GM10248 (cell line): ENCODE measurements at regions not wholly inside any gene's neighbourhood (a gene's known extent, or its start where the extent isn't known, plus 50 kb on each side); places are given as distances from the start of the nearest gene placed in this dataset.

Source experiments
- CTCF ChIA-PET: fragments of 300-600 bp; sonication (Branson Sonifier 250); formaldehyde crosslinking; extraction: SDS; loops from one replicate; lab custom pipeline; 2021; ENCODE audit warnings: antibody characterized with exemption; lab: Yijun Ruan, JAX
- POLR2A ChIA-PET: fragments of 350-650 bp; sonication (Branson Sonifier 250); formaldehyde crosslinking; extraction: SDS; loops from one replicate; lab custom pipeline; 2020; ENCODE audit warnings: antibody characterized with exemption; lab: Yijun Ruan, JAX
- DNase-seq: peaks from one replicate; pipeline ENCODE4 v3.0.0; 2012; ENCODE audit errors: extremely low spot score
- CTCF ChIP-seq: IDR thresholded peaks from 2 replicates; pipeline ENCODE4 v1.5.1; 2012; ENCODE audit warnings: mild to moderate bottlenecking, low read depth; ENCODE audit errors: extremely low read depth, missing control alignments, control extremely low read depth

DNA sequence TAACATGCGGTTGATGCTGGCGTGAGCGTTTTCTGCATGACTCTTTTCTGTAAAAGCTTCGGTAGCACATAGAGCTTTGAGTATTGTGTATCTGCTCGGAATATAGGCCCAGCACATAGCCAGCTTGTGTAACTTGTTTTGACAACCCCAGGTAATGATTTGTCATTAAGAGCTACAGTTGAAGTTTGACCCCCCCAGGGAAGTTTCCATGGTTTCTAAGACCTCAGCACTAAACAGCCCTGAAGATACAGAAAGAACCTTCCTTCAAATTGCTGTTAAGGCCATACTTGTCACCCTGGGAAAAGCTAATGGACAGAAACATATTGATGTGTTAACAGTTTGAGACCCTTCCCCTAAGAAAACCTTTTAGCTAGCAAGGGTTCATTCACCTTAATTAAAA, 380.7 kb downstream of the PRDM2 start:
- ChIA-PET CTCF (interaction anchor here (1.0 kb wide), 1 partner anchor 14 kb away, joined by 3 read pairs; no protein-coding TSS in a partner anchor), POLR2A (no interaction called here)
- no peak for TF ChIP-seq CTCF
- DNase-seq, result no peak

- no peak for DNase-seq
- ChIA-PET POLR2A (no interaction called here), CTCF (no interaction called here)
- TF ChIP-seq CTCF, result no peak
Observed at GRCh38 chr1:14082331-14082730, 382.3 kb downstream of the PRDM2 start.

DNA sequence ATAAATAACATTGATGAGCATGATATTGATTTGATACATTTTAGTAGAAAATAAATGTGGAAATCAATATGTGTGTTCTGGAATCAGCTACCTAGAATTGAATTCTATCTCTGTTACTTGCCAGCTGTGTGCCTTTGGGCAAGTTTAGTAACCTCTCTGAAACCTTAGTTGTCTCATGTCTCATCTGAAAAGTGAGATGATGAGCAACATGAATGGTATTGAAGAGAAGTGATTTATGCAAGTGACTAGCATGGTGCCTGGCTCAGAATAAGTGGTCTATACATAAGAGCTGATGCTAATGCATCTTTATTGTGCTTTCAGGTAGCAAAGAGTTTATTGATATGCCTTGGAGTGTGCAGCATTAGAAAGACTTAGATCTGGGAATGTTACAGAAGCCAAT, 383.3 kb downstream of the PRDM2 start:
- POLR2A ChIA-PET, result no interaction called here
- CTCF ChIA-PET, result no interaction called here
- DNase-seq, result no peak
- TF ChIP-seq CTCF, result no peak

DNA sequence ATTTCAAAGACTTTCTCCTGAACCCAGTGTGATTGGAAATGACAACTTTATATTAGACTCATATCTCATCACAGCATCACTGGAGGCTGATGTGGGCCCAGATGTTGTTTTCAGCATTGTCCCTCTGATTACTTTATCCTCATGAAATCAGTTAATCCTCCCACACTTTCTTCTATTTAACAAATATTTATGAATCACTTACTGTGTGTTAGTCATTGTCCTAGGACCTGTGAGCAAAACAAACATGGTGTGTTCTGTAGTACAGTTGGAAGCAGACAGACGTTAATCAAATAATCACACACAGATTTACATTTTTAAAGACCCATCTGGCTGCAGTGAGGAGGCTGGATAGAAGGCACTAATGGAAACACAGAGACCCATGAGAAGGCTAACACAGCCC, 383.7 kb downstream of the PRDM2 start:
- no peak for DNase-seq
- ChIA-PET CTCF (no interaction called here), POLR2A (no interaction called here)
- no peak for TF ChIP-seq CTCF

DNA sequence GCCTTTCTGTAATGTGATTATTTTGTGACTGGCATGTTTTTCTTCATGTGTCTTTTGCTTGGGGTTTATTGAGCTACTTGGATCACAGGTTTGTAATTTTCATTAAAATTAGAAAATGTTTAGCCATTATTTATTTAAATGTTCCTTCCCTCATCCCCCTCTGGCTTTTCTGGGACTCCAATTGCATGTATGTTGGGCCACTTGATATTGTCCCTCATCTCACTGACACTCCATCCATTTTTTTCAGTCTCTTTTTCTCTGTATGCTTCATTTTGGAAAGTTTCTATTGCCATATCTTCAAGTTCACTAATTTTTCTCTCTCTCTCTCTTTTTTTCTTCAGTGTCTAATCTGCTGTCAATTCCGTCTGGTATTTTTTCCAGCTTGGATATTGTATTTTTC, 390.1 kb downstream of the PRDM2 start:
- no peak for DNase-seq
- CTCF ChIA-PET, result interaction anchor here (1.3 kb wide), 1 partner anchor 12 kb away, joined by 3 read pairs; no protein-coding TSS in a partner anchor
- no peak for TF ChIP-seq CTCF
- POLR2A ChIA-PET, result no interaction called here

GRCh38 chr1:14090531-14090930, 390.5 kb downstream of the PRDM2 start:
- no peak for DNase-seq
- ChIA-PET POLR2A (no interaction called here), CTCF (interaction anchor here (1.3 kb wide), 1 partner anchor 12 kb away, joined by 3 read pairs; no protein-coding TSS in a partner anchor)
- TF ChIP-seq CTCF, result no peak
